Retinal pigment epithelial cell (primary cell): ENCODE measurements at regions not wholly inside any gene's neighbourhood (a gene's known extent, or its start where the extent isn't known, plus 50 kb on each side); places are given as distances from the start of the nearest gene placed in this dataset.

ENCODE experiments used
- DNase-seq: peaks from one replicate; pipeline ENCODE4 v3.0.0-alpha.2; 2010; ENCODE audit warnings: low read depth
- H3K4me3 ChIP-seq: 2 replicates; pipeline ENCODE4 v1.5.1; 2011; ENCODE audit warnings: mild to moderate bottlenecking, low read length, control low read depth, moderate library complexity
- TF ChIP-seq, protein P1 (sequence below): conservative IDR thresholded peaks from 2 replicates; pipeline ENCODE4 v1.5.1; 2011; ENCODE audit warnings: low read depth, low read length, control low read depth, inconsistent platforms

DNA sequence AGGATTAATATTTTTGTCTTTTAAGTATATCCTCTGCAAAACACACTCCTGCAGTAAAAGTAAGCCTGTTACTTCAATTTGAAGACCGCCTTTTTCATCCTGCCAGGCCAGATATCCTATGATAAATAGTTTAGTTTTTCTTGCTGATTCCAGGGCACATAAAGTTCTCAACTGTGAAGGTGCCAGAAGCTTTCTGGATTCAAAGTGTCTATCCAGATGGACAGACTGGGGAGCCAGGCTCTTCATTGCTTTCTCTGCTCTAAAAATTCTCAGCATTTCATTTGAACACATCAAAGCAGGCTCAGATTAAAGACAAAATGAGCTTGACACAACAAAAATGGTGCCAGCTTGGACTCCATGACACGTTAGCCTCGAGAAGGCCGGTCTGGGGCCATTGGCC is 53.6 kb upstream of the UBL3 start:
- TF ChIP-seq, protein P1, sequence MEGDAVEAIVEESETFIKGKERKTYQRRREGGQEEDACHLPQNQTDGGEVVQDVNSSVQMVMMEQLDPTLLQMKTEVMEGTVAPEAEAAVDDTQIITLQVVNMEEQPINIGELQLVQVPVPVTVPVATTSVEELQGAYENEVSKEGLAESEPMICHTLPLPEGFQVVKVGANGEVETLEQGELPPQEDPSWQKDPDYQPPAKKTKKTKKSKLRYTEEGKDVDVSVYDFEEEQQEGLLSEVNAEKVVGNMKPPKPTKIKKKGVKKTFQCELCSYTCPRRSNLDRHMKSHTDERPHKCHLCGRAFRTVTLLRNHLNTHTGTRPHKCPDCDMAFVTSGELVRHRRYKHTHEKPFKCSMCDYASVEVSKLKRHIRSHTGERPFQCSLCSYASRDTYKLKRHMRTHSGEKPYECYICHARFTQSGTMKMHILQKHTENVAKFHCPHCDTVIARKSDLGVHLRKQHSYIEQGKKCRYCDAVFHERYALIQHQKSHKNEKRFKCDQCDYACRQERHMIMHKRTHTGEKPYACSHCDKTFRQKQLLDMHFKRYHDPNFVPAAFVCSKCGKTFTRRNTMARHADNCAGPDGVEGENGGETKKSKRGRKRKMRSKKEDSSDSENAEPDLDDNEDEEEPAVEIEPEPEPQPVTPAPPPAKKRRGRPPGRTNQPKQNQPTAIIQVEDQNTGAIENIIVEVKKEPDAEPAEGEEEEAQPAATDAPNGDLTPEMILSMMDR: no peak
- DNase-seq: no peak
- H3K4me3 ChIP-seq: no peak overlapping the region

DNA sequence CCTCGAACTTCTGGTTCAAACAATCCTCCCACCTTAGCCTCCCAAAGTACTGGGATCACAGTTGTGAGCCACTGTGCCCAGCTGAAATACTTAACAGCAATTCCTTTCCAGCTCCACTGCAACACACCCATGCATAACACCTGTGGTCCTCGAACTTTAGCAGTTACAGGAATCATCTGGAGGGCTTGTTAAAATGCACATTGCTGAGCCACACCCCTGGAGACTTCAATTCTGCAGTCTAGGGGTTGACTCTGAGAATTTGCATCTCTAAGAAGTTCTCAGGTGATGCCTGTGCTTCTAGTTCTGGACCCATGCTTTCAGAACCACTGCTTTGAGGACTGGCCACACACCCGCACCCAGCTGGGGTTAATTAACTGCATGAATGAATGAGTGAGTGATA is 53.1 kb upstream of the UBL3 start:
- TF ChIP-seq, protein P1: no peak
- DNase-seq: no peak
- no peak overlapping the region for H3K4me3 ChIP-seq

DNA sequence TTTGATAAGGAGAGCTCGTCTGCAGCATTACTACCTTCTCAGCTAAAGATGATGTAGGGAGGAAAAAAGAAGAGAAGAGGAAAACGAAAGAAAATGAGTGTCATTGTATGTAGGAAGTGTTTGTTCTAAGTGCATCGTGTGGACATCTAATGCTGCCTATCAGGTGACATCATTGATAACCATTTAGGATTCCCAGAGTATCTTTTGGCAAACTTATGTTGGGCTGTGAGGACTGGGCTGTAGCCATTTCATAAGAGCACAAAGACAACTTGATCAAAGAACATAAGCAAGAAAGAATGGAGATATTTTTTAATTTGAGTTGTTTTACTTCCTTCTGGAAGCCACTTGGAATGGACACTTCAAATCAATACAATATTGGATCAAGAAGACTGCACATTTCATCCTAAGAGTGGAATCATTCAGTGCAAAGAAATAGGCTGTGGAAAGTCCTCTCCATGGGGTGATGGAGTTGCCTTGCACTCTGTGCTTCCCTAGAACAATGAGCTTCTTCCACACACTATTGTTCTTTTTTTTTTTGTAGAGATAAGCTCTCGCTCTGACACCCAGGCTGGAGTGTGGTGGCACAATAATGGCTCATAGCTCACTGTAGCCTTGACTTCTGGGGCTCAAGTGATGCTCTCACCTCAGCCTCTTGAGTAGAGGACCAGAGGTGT is 52.4 kb upstream of the UBL3 start:
- DNase-seq: no peak
- no peak overlapping the region for H3K4me3 ChIP-seq
- TF ChIP-seq, protein P1: no peak

DNA sequence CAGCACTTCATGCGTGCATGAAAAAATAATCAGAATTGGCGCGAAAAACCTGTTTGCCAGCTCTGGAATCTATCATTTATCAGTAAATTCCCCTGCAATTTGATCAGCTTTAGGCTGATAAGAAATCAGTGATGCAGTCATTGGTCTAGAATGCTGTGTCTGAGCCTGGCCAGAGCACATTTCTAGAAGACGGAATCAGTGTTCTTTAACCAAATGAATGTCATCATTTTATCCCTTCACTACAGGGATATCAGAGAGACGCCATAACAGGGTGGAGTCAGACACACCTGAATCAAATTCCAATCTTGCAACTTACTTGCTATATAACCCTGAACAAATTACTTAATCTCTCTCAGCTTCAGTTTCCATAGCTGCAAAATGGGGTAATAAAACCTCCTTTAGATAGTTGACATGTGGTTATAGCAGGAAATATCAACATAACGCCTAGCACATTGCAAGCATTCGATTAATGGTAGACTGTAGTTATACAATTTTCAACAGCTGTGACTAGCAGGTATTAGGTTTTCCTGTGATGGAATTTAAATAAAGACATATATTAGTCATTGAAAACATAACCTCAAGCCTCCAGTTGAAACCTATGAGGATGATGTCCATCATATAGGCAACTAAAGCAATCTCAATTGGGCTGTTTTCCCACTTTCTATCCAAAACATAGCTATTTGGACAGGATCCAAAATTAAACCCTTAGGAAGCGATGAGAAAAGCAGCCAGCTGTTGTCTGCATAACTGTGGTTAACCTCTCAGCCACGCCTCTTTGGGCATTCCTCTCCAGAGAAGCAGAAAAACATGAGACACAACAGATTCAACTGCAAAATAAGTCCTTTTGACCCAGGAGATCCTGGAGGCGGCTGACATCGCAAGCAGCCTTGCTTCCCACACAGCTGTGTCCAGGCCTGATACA is 51.6 kb upstream of the UBL3 start:
- no peak overlapping the region for H3K4me3 ChIP-seq
- peak; percentile 91 for DNase-seq
- TF ChIP-seq, protein P1: no peak
